ENCODE measurements at regions not wholly inside any gene's neighbourhood (a gene's known extent, or its start where the extent isn't known, plus 50 kb on each side); places are given as distances from the start of the nearest gene placed in this dataset.

DNA sequence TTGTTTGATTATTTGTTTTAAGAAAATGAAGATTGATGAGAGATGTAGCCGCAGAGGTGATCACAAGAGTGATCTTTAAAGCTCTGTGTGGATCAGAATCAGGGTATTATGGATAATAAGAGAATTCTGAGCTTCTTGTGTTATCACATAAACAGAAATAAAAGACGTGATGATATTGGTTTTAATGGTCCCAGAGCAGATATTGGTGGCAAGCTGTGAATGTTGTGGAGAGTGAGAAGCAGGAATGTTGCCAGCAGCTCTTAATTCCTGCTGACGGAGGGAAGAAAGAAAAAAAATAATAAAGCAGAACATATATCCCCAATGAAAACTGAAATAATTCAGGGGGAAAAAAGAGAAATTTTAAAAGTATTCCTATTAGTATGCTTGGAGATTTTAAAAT is 1015.9 kb downstream of the PCDH18 start:
- TF ChIP-seq, protein P1, sequence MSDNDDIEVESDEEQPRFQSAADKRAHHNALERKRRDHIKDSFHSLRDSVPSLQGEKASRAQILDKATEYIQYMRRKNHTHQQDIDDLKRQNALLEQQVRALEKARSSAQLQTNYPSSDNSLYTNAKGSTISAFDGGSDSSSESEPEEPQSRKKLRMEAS (IDR thresholded peaks at IDR 0.05): no peak
- TF ChIP-seq, protein P2, sequence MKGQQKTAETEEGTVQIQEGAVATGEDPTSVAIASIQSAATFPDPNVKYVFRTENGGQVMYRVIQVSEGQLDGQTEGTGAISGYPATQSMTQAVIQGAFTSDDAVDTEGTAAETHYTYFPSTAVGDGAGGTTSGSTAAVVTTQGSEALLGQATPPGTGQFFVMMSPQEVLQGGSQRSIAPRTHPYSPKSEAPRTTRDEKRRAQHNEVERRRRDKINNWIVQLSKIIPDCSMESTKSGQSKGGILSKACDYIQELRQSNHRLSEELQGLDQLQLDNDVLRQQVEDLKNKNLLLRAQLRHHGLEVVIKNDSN (IDR thresholded peaks at IDR 0.05): no peak
- TF ChIP-seq, protein P3, sequence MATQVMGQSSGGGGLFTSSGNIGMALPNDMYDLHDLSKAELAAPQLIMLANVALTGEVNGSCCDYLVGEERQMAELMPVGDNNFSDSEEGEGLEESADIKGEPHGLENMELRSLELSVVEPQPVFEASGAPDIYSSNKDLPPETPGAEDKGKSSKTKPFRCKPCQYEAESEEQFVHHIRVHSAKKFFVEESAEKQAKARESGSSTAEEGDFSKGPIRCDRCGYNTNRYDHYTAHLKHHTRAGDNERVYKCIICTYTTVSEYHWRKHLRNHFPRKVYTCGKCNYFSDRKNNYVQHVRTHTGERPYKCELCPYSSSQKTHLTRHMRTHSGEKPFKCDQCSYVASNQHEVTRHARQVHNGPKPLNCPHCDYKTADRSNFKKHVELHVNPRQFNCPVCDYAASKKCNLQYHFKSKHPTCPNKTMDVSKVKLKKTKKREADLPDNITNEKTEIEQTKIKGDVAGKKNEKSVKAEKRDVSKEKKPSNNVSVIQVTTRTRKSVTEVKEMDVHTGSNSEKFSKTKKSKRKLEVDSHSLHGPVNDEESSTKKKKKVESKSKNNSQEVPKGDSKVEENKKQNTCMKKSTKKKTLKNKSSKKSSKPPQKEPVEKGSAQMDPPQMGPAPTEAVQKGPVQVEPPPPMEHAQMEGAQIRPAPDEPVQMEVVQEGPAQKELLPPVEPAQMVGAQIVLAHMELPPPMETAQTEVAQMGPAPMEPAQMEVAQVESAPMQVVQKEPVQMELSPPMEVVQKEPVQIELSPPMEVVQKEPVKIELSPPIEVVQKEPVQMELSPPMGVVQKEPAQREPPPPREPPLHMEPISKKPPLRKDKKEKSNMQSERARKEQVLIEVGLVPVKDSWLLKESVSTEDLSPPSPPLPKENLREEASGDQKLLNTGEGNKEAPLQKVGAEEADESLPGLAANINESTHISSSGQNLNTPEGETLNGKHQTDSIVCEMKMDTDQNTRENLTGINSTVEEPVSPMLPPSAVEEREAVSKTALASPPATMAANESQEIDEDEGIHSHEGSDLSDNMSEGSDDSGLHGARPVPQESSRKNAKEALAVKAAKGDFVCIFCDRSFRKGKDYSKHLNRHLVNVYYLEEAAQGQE (IDR thresholded peaks at IDR 0.05; ENCODE audit: low read depth): no peak
- no peak for TF ChIP-seq YY1 (IDR thresholded peaks at IDR 0.05; ENCODE audit: low read depth)
- TF ChIP-seq TAF1 (IDR thresholded peaks at IDR 0.05; ENCODE audit: low read depth): no peak
- no peak for TF ChIP-seq RAD21 (IDR thresholded peaks at IDR 0.05; ENCODE audit: low read depth)
- no peak for TF ChIP-seq EP300 (IDR thresholded peaks at IDR 0.05; ENCODE audit: borderline replicate concordance)
- TF ChIP-seq EGR1 (IDR thresholded peaks at IDR 0.05): no peak
- TF ChIP-seq NFIC (IDR thresholded peaks at IDR 0.05): no peak
- TF ChIP-seq CEBPB (IDR thresholded peaks at IDR 0.05): no peak
- no peak for TF ChIP-seq CREB1 (IDR thresholded peaks at IDR 0.05; ENCODE audit: low read depth)
- TF ChIP-seq ZBTB7A (IDR thresholded peaks at IDR 0.05; ENCODE audit: low read depth): no peak
- TF ChIP-seq TEAD4 (IDR thresholded peaks at IDR 0.05): no peak

Data from Ishikawa (cell line).